ENCODE measurements at regions not wholly inside any gene's neighbourhood (a gene's known extent, or its start where the extent isn't known, plus 50 kb on each side); places are given as distances from the start of the nearest gene placed in this dataset.
"Not testable (repeated sequence)": the region's sequence is repeated elsewhere in the genome, so short reads cannot be mapped to it uniquely, and the experiment has no call there.

DNA sequence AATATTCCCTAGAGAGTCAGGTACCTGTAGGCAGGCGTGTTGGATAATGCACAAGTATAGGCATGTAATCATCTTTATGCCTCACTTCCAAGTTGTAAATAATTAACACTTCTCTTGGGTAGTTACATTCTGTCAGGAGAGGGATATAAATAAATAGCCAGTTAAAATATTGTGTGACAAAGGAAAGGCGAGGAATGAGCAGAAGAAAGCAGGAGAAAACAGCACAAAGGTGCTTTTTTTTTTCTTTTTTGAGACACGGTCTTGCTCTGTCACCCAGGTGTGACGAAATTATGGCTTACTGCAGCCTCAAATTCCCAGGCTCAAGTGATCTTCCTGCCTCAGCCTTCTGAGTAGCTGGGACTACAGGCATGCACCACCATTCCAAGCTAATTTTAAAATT lies 99.2 kb upstream of the LYZL2 start:
- DNase-seq (ENCODE audit: low read depth) = no peak
- TF ChIP-seq, protein P1, sequence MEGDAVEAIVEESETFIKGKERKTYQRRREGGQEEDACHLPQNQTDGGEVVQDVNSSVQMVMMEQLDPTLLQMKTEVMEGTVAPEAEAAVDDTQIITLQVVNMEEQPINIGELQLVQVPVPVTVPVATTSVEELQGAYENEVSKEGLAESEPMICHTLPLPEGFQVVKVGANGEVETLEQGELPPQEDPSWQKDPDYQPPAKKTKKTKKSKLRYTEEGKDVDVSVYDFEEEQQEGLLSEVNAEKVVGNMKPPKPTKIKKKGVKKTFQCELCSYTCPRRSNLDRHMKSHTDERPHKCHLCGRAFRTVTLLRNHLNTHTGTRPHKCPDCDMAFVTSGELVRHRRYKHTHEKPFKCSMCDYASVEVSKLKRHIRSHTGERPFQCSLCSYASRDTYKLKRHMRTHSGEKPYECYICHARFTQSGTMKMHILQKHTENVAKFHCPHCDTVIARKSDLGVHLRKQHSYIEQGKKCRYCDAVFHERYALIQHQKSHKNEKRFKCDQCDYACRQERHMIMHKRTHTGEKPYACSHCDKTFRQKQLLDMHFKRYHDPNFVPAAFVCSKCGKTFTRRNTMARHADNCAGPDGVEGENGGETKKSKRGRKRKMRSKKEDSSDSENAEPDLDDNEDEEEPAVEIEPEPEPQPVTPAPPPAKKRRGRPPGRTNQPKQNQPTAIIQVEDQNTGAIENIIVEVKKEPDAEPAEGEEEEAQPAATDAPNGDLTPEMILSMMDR (IDR thresholded peaks at IDR 0.05; ENCODE audit: insufficient read depth, low read length) = no peak
- H3K4me3 ChIP-seq (ENCODE audit: low read depth, low read length) = no peak overlapping the region

GRCh38 chr10:30728127-30728526 lies 98.6 kb upstream of the LYZL2 start:
- DNase-seq (ENCODE audit: low read depth) = no peak
- H3K4me3 ChIP-seq (ENCODE audit: low read depth, low read length) = no peak overlapping the region

GRCh38 chr10:30727524-30727923 lies 98.0 kb upstream of the LYZL2 start:
- TF ChIP-seq, protein P1 (IDR thresholded peaks at IDR 0.05; ENCODE audit: insufficient read depth, low read length) = no peak
- no peak overlapping the region for H3K4me3 ChIP-seq (ENCODE audit: low read depth, low read length)
- DNase-seq (ENCODE audit: low read depth) = no peak

More at GRCh38 chr10:30728127-30728526, 98.6 kb upstream of the LYZL2 start:
- TF ChIP-seq, protein P1 (IDR thresholded peaks at IDR 0.05; ENCODE audit: insufficient read depth, low read length) = no peak

GRCh38 chr10:30726783-30727414 lies 97.3 kb upstream of the LYZL2 start:
- not testable (repeated sequence) for H3K4me3 ChIP-seq (ENCODE audit: low read depth, low read length)
- peak; percentile 80 for DNase-seq (ENCODE audit: low read depth)
- TF ChIP-seq, protein P1 (IDR thresholded peaks at IDR 0.05; ENCODE audit: insufficient read depth, low read length) = peak; percentile 79

DNA sequence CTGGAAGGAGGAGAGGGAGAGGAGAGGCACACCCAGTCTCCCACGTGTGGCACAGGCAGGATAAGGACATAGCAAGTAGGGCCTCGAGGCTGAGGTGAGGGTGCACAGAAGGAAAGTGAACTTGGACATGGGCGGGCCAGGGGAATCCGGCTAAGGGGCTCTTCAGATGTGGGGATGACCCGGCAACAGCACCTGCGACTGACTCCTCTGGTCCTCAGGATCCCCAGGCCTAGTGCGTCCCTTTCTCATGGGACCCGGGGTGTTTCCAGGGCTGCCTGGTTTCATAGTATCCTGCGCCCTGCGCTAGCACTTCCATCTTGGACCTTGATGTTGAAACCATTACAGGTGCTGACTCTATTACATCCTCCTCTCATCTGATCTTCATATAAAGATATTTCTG lies 96.1 kb upstream of the LYZL2 start:
- no peak overlapping the region for H3K4me3 ChIP-seq (ENCODE audit: low read depth, low read length)
- no peak for DNase-seq (ENCODE audit: low read depth)
- TF ChIP-seq, protein P1 (IDR thresholded peaks at IDR 0.05; ENCODE audit: insufficient read depth, low read length) = no peak

- H3K4me3 ChIP-seq (ENCODE audit: low read depth, low read length) = no peak overlapping the region
- TF ChIP-seq, protein P1 (IDR thresholded peaks at IDR 0.05; ENCODE audit: insufficient read depth, low read length) = no peak
- no peak for DNase-seq (ENCODE audit: low read depth)
These were observed 94.7 kb upstream of the LYZL2 start for GRCh38 chr10:30724296-30724695.
